Neuronal stem cell (in vitro differentiated cells): ENCODE measurements at regions not wholly inside any gene's neighbourhood (a gene's known extent, or its start where the extent isn't known, plus 50 kb on each side); places are given as distances from the start of the nearest gene placed in this dataset.

Experiments used
- DNase-seq: peaks from one replicate; pipeline ENCODE4 v3.0.0-alpha.2; 2013; ENCODE audit warnings: low spot score
- H2AFZ ChIP-seq: one replicate; pipeline ENCODE4 v1.6.1; 2013; ENCODE audit warnings: mild to moderate bottlenecking, low read length, inconsistent platforms
- H2AK5ac ChIP-seq: 2 replicates; pipeline ENCODE4 v1.6.1; 2013; ENCODE audit warnings: low read depth, mild to moderate bottlenecking, inconsistent platforms, low read length, moderate library complexity, mixed read lengths
- H2BK120ac ChIP-seq: 2 replicates; pipeline ENCODE4 v1.6.1; 2013; ENCODE audit warnings: low read depth, mild to moderate bottlenecking, inconsistent platforms, low read length, moderate library complexity, mixed read lengths
- H2BK12ac ChIP-seq: one replicate; pipeline ENCODE4 v1.6.1; 2013; ENCODE audit warnings: low read length, inconsistent platforms
- H2BK15ac ChIP-seq: 2 replicates; pipeline ENCODE4 v1.6.1; 2013; ENCODE audit warnings: mild to moderate bottlenecking, low read length, inconsistent platforms, mixed read lengths
- H2BK5ac ChIP-seq: one replicate; pipeline ENCODE4 v1.6.1; 2013; ENCODE audit warnings: inconsistent platforms, mild to moderate bottlenecking, low read length, moderate library complexity
- H3K14ac ChIP-seq: one replicate; pipeline ENCODE4 v1.6.1; 2013; ENCODE audit warnings: low read length, inconsistent platforms
- H3K18ac ChIP-seq: 2 replicates; pipeline ENCODE4 v1.6.1; 2013; ENCODE audit warnings: low read length, inconsistent platforms
- H3K23ac ChIP-seq: 2 replicates; pipeline ENCODE4 v1.6.1; 2013; ENCODE audit warnings: low read depth, mild to moderate bottlenecking, mixed read lengths, low read length, inconsistent platforms; ENCODE audit not compliant: poor library complexity
- H3K27ac ChIP-seq: replicated peaks from 3 replicates; pipeline ENCODE4 v1.5.1; 2013; ENCODE audit warnings: low read length, inconsistent platforms
- H3K27me3 ChIP-seq, 3 experiments: 2 replicates each; pipeline ENCODE4 v1.6.1; 2013; ENCODE audit warnings: low read length in 3 of 3, mild to moderate bottlenecking in 2 of 3, inconsistent platforms in 1 of 3, low read depth in 1 of 3, mixed read lengths in 1 of 3, moderate library complexity in 1 of 3; ENCODE audit not compliant: control insufficient read depth in 3 of 3, insufficient read depth in 3 of 3
- H3K36me3 ChIP-seq, 2 donors: replicated peaks in 1 of 2; 2 replicates each; pipeline ENCODE4 v1.6.1; 2013; ENCODE audit warnings: low read length in 2 of 2; ENCODE audit not compliant: control insufficient read depth in 2 of 2, insufficient read depth in 2 of 2
- H3K4ac ChIP-seq: 2 replicates; pipeline ENCODE4 v1.6.1; 2013; ENCODE audit warnings: inconsistent platforms, mild to moderate bottlenecking, low read length, moderate library complexity
- H3K4me1 ChIP-seq, 2 donors: 1 replicate in 1 of 2; 2 replicates in 1 of 2; pipeline ENCODE4 v1.6.1; 2013; ENCODE audit warnings: low read length in 2 of 2, low read depth in 1 of 2; ENCODE audit not compliant: control insufficient read depth in 2 of 2, insufficient read depth in 1 of 2
- H3K4me2 ChIP-seq: one replicate; pipeline ENCODE4 v1.6.1; 2013; ENCODE audit warnings: mild to moderate bottlenecking, low read length, inconsistent platforms; ENCODE audit not compliant: insufficient read depth, poor library complexity, severe bottlenecking
- H3K4me3 ChIP-seq, 2 donors: 2 replicates each; pipeline ENCODE4 v1.5.1; 2013; ENCODE audit warnings: low read length in 2 of 2, mild to moderate bottlenecking in 2 of 2, inconsistent platforms in 1 of 2, moderate library complexity in 1 of 2
- H3K79me1 ChIP-seq: one replicate; pipeline ENCODE4 v1.6.1; 2013; ENCODE audit warnings: low read depth, mild to moderate bottlenecking, inconsistent platforms, low read length, moderate library complexity
- H3K9ac ChIP-seq: one replicate; pipeline ENCODE4 v1.6.1; 2013; ENCODE audit warnings: mild to moderate bottlenecking, low read depth, low read length, inconsistent platforms; ENCODE audit not compliant: poor library complexity
- H3K9me3 ChIP-seq, 2 donors: replicated peaks in 1 of 2; 2 replicates each; pipeline versions ENCODE3 to v1.6.1; 2013; ENCODE audit warnings: low read length in 2 of 2, mild to moderate bottlenecking in 2 of 2, inconsistent platforms in 1 of 2, low read depth in 1 of 2, mixed read lengths in 1 of 2, moderate library complexity in 1 of 2; ENCODE audit not compliant: control insufficient read depth in 2 of 2, insufficient read depth in 1 of 2
- H4K8ac ChIP-seq: one replicate; pipeline ENCODE4 v1.6.1; 2013; ENCODE audit warnings: low read depth, mild to moderate bottlenecking, inconsistent platforms, low read length, moderate library complexity
- H4K91ac ChIP-seq: one replicate; pipeline ENCODE4 v1.6.1; 2013; ENCODE audit warnings: low read length, low read depth, mild to moderate bottlenecking, inconsistent platforms; ENCODE audit not compliant: poor library complexity
- WGBS, 2 donors: extraction: QIAGEN DNeasy Blood & Tissue Kit; methylation state at CpG; one replicate each; pipeline ENCODE4 v1.1.7; 2013; ENCODE audit warnings: missing lambda C conversion rate in 2 of 2, mixed read lengths in 1 of 2; ENCODE audit not compliant: insufficient read length in 2 of 2, insufficient replicate concordance in 1 of 2; ENCODE audit errors: extremely low coverage in 2 of 2; 5-methylcytosine and 5-hydroxymethylcytosine counted together

- H3K18ac ChIP-seq = no peak overlapping the region
- H3K27me3 ChIP-seq = no peaks in the 10 kb centered on the region
- peaks cover 0 to 3% of the 10 kb centered on the region in 2 donors for H3K4me1 ChIP-seq
- no CpG with 5 or more reads among the region's 5 CpGs for WGBS, 2 donors
- H2AFZ ChIP-seq = no peak overlapping the region
- no peak overlapping the region for H3K4ac ChIP-seq
- H3K36me3 ChIP-seq = no peaks in the 10 kb centered on the region
- no peak overlapping the region for H2BK15ac ChIP-seq
- no peak overlapping the region for H2BK12ac ChIP-seq
- no peak overlapping the region for H2BK5ac ChIP-seq
- no peak for DNase-seq
- H3K4me2 ChIP-seq = no peak overlapping the region
- no peak overlapping the region for H3K27ac ChIP-seq
- H3K4me3 ChIP-seq = no peak overlapping the region
- H3K14ac ChIP-seq = no peak overlapping the region
- H2AK5ac ChIP-seq = no peak overlapping the region
- H4K8ac ChIP-seq = no peak overlapping the region
- no peak overlapping the region for H2BK120ac ChIP-seq
- no peak overlapping the region for H4K91ac ChIP-seq
- peaks cover 0 to 4% of the 10 kb centered on the region in 2 donors for H3K9me3 ChIP-seq
- no peaks in the 10 kb centered on the region for H3K79me1 ChIP-seq
- no peak overlapping the region for H3K23ac ChIP-seq
- no peak overlapping the region for H3K9ac ChIP-seq
Observed at GRCh38 chr18:71844814-71845213, 699.3 kb downstream of the CBLN2 start.

DNA sequence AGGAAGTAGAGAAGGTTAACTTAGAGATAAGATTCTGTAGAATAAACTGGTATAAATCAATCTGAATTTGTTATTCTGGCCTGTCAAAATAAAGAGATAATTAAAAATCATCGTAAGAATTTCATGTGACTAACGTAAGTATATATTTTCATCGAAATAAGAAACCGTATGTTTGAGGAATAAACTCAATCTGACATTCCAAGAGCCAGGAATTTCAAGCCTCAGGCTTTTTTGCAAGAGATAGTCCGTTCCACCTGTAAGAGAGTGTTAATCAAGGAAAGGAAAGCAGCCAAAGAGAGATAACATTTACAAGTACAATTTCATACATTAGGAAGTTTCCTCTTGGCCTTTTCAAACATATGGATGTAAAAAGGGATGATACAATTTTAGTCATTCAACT lies 701.5 kb downstream of the CBLN2 start:
- Histone ChIP-seq H3K4me2 (no peak overlapping the region), H3K9me3 (no peaks in the 10 kb centered on the region), H3K27me3 (no peaks in the 10 kb centered on the region), H3K4me1 (peaks cover 0 to 3% of the 10 kb centered on the region in 2 donors), H3K27ac (no peak overlapping the region), H4K91ac (no peak overlapping the region), H3K4me3 (no peak overlapping the region), H3K4ac (no peak overlapping the region), H4K8ac (no peak overlapping the region), H2AK5ac (no peak overlapping the region), H3K36me3 (no peaks in the 10 kb centered on the region), H3K79me1 (no peaks in the 10 kb centered on the region), H2BK12ac (no peak overlapping the region), H3K9ac (no peak overlapping the region), H3K18ac (no peak overlapping the region), H2AFZ (no peak overlapping the region), H2BK5ac (no peak overlapping the region), H3K14ac (no peak overlapping the region), H3K23ac (no peak overlapping the region), H2BK15ac (no peak overlapping the region), H2BK120ac (no peak overlapping the region)
- no CpG with 5 or more reads among the region's 5 CpGs for WGBS, 2 donors
- DNase-seq = no peak

GRCh38 chr18:71837547-71837946 lies 706.6 kb downstream of the CBLN2 start:
- no peak overlapping the region for H3K4ac ChIP-seq
- no CpG with 5 or more reads among the region's 1 CpG for WGBS, 2 donors
- no peaks in the 10 kb centered on the region for H3K27me3 ChIP-seq
- no peak overlapping the region for H4K8ac ChIP-seq
- DNase-seq = no peak
- no peak overlapping the region for H3K18ac ChIP-seq
- H3K27ac ChIP-seq = no peak overlapping the region
- no peak overlapping the region for H2BK12ac ChIP-seq
- H3K4me2 ChIP-seq = no peak overlapping the region
- H4K91ac ChIP-seq = no peak overlapping the region
- H2BK15ac ChIP-seq = no peak overlapping the region
- H3K9ac ChIP-seq = no peak overlapping the region
- H3K4me1 ChIP-seq = no peaks in the 10 kb centered on the region
- H2AK5ac ChIP-seq = no peak overlapping the region
- H3K14ac ChIP-seq = no peak overlapping the region
- no peak overlapping the region for H3K23ac ChIP-seq
- no peak overlapping the region for H2AFZ ChIP-seq
- no peak overlapping the region for H2BK5ac ChIP-seq
- H2BK120ac ChIP-seq = no peak overlapping the region
- no peaks in the 10 kb centered on the region for H3K9me3 ChIP-seq
- H3K4me3 ChIP-seq = no peak overlapping the region
- no peaks in the 10 kb centered on the region for H3K79me1 ChIP-seq
- no peaks in the 10 kb centered on the region for H3K36me3 ChIP-seq

DNA sequence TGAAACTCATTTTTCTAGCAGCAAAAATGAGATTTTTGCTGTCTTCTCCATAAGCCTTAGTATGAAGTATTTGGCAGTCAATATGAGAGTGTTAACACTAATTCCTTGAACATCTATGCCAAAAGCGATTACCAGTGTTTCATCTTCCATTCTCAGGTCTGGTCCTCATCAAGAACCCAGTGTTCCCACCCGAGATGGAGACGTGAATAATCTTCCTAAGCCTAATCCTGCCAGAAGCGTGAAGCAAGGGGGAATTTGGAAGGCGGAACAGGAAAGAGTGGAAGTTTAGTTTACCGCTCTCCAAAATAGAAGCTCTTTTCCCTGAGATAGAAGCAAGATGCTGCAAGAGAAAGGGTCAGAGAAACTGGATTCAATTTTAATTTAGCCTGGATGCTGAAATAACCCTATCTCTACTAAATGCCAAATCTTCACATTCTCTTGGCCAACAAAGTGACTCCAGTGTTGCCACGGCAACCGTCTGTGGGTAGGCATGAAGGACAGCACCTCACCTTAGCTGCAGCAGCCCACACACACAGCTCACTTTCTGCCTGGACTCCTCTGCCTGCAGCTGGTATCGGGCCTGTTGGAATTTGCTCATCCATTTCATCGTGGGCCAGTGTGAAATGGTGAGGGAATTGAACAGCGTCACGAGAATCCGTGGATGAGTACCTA lies 711.1 kb downstream of the CBLN2 start:
- no peak overlapping the region for H3K4me3 ChIP-seq
- H2BK120ac ChIP-seq = no peak overlapping the region
- H3K18ac ChIP-seq = no peak overlapping the region
- H3K9me3 ChIP-seq = no peaks in the 10 kb centered on the region
- H3K4me2 ChIP-seq = no peak overlapping the region
- no peaks in the 10 kb centered on the region for H3K79me1 ChIP-seq
- no peak overlapping the region for H3K27ac ChIP-seq
- no peak overlapping the region for H4K91ac ChIP-seq
- no CpG with 5 or more reads among the region's 13 CpGs for WGBS, 2 donors
- H3K4me1 ChIP-seq = no peaks in the 10 kb centered on the region
- H2BK12ac ChIP-seq = no peak overlapping the region
- H2AFZ ChIP-seq = no peak overlapping the region
- H3K14ac ChIP-seq = no peak overlapping the region
- no peak overlapping the region for H3K23ac ChIP-seq
- no peaks in the 10 kb centered on the region for H3K27me3 ChIP-seq
- no peak overlapping the region for H3K4ac ChIP-seq
- DNase-seq = peak; percentile 14
- H2AK5ac ChIP-seq = no peak overlapping the region
- H3K36me3 ChIP-seq = no peaks in the 10 kb centered on the region
- no peak overlapping the region for H4K8ac ChIP-seq
- H3K9ac ChIP-seq = no peak overlapping the region
- no peak overlapping the region for H2BK15ac ChIP-seq
- H2BK5ac ChIP-seq = no peak overlapping the region
